SJSA1 (cell line): ENCODE measurements at regions not wholly inside any gene's neighbourhood (a gene's known extent, or its start where the extent isn't known, plus 50 kb on each side); places are given as distances from the start of the nearest gene placed in this dataset.

Source experiments
- DNase-seq, 2 experiments: peaks; one replicate each; pipeline ENCODE4 v3.0.0-alpha.2; 2015 to 2020; ENCODE audit warnings: low spot score in 2 of 2, low read depth in 1 of 2
- H3K27ac ChIP-seq: fragments of 250-450 bp; sonication (Bioruptor Pico); 2 replicates; pipeline ENCODE4 v1.5.1; 2020; ENCODE audit warnings: mild to moderate bottlenecking, moderate library complexity
- H3K27me3 ChIP-seq: fragments of 250-450 bp; sonication (Bioruptor Pico); replicated peaks from 2 replicates; pipeline ENCODE4 v1.5.1; 2020; ENCODE audit warnings: mild to moderate bottlenecking, moderate library complexity
- H3K36me3 ChIP-seq: fragments of 250-450 bp; sonication (Bioruptor Pico); 2 replicates; pipeline ENCODE4 v1.5.1; 2020; ENCODE audit warnings: mild to moderate bottlenecking
- H3K4me1 ChIP-seq: fragments of 250-450 bp; sonication (Bioruptor Pico); replicated peaks from 2 replicates; pipeline ENCODE4 v1.6.1; 2021; ENCODE audit warnings: mild to moderate bottlenecking
- H3K4me3 ChIP-seq: fragments of 250-450 bp; sonication (Bioruptor Pico); 2 replicates; pipeline ENCODE4 v1.5.1; 2020; ENCODE audit warnings: mild to moderate bottlenecking
- H3K9me3 ChIP-seq: fragments of 250-450 bp; sonication (Bioruptor Pico); replicated peaks from 2 replicates; pipeline ENCODE4 v1.5.1; 2020; ENCODE audit warnings: mild to moderate bottlenecking

DNA sequence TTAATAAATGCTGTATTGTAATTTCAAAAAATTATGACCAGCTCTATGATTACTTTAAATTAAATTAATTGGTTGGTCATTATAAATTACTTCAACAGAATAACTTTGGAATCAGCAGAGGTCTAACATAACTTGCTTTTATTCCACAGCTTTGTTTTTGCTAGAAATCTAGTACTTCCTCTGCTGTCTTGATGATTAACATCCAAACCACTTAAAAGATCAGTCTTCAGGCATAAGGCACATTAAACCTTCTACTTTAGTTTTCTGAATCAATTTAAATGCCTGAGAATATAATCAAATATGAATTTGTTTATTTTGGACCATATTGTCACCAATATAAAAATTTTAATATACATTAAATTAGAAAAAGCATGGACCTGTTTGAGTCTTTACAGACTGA is 465.3 kb downstream of the ARL4A start:
- Histone ChIP-seq H3K36me3 (no peaks in the 10 kb centered on the region), H3K4me1 (no peaks in the 10 kb centered on the region), H3K27ac (no peak overlapping the region)

DNA sequence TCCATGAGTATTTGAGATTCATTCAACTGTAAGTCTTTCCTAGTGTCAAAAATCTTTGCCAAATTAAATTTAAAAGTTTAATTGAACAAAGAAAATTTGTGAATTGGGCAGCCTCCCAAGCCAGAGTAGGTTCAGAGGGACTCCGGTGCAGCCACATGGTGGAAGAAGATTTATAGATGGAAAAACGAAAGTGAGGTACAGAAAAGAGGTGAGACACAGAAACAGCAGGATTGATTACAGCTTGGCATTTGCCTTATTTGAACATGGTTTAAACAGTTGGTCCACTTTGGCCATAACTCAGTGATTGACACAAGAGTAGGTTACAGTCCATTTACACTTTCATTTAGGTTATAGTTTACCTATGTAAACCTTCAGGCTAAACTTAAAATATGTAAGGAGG is 465.8 kb downstream of the ARL4A start:
- Histone ChIP-seq H3K27me3 (no peaks in the 10 kb centered on the region), H3K4me3 (no peak overlapping the region), H3K9me3 (no peaks in the 10 kb centered on the region), H3K4me1 (no peaks in the 10 kb centered on the region), H3K36me3 (no peaks in the 10 kb centered on the region), H3K27ac (no peak overlapping the region)
- DNase-seq: no peak

More for the DNA sequence above, 465.3 kb downstream of the ARL4A start:
- no peak for DNase-seq
- Histone ChIP-seq H3K27me3 (no peaks in the 10 kb centered on the region), H3K4me3 (no peak overlapping the region), H3K9me3 (no peaks in the 10 kb centered on the region)

DNA sequence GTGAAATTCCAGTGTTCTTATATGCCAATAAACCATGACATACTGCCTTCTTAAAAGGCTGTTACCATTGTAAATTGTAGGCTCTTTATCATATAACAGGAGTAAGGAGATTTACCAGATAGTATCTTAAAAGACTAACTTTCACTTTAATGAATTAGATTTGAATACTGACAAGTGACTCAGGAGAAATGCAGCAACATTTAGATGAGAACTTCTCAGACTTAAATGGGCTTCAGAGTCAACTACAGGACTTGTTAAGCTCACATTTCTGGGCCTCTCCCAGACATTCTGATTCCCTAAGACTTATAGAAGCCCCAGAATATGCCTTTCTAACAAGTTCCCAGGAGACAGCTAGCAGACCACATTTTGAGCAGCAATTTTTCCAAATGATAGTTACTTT is 466.3 kb downstream of the ARL4A start:
- H3K27ac ChIP-seq: no peak overlapping the region
- DNase-seq: no peak
- H3K4me1 ChIP-seq: no peaks in the 10 kb centered on the region
- H3K27me3 ChIP-seq: no peaks in the 10 kb centered on the region
- H3K4me3 ChIP-seq: no peak overlapping the region
- no peaks in the 10 kb centered on the region for H3K9me3 ChIP-seq
- H3K36me3 ChIP-seq: no peaks in the 10 kb centered on the region

DNA sequence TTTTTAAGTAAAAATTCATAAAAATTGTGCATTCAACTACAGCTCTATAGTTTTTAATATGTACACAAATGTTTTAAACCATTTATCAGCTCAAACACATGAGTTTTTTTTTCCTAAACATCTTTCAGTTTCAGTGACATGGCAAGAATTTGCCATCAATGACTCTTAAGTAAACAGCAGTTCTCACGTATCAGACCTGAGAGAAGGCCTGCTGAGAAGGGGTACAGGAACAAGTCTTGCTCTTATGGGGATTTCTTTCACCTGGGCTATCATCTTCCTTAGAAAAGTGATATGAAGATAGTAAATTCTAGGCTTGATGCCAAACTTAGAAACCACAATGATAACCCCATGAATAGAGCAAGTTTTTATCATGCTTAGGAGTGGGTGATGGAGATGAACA is 467.8 kb downstream of the ARL4A start:
- Histone ChIP-seq H3K36me3 (no peaks in the 10 kb centered on the region), H3K4me3 (no peak overlapping the region), H3K27ac (no peak overlapping the region), H3K4me1 (no peaks in the 10 kb centered on the region), H3K27me3 (no peaks in the 10 kb centered on the region), H3K9me3 (no peaks in the 10 kb centered on the region)
- no peak for DNase-seq

DNA sequence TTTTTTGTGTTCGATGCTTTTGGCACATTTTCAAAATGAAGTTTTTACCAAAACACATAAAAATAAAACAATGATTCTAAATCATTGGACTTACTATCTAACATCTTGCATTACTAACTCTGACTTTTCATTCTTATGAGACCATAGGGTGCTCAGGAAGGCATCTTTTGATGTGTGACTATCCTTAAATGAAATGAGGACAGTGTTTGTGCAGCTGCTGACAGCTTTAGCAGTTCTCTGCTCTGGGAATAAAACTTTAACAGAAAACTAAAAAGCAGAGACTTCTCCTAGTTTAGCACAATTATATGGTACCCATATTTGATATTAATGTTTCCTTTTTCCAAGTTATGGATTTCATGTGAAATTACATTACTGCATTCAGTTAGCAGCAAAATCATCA is 471.6 kb downstream of the ARL4A start:
- DNase-seq: no peak
- Histone ChIP-seq H3K36me3 (no peaks in the 10 kb centered on the region), H3K4me3 (no peak overlapping the region), H3K27ac (no peak overlapping the region), H3K9me3 (no peaks in the 10 kb centered on the region), H3K27me3 (no peaks in the 10 kb centered on the region), H3K4me1 (no peaks in the 10 kb centered on the region)

DNA sequence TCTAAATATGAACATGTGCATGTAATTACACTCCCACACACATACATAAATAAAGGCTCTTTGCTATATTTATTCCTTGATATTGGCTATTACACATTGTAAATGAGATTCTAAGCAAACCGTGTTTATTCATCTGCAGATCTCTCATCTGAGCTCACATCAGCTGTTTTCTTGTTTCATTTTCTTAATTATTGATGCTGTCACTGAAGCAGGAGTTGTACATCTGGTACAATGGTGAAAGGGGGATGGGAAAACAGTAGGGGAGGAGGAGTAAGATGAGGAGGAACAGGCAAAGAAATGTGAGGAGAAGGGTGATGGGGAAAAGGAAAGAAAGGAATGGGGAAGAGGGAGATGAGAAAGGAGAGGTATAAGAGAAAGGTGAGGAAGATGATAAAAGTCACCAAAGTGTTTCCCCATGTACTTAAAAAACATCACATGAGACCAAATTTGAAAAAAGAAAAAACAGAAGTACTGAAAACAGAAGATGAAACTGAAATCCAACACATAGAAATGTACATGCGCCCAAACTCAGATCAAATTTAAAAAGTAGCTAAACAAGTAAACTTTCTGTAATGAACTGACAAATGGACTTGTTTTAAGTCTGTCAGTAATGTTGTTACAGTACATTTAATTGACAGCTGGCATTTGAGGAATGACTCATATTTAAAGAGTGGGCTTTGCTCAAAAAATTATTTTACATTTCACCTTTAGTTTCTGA is 472.2 kb downstream of the ARL4A start:
- Histone ChIP-seq H3K27ac (no peak overlapping the region), H3K9me3 (no peaks in the 10 kb centered on the region), H3K27me3 (no peaks in the 10 kb centered on the region), H3K4me1 (no peaks in the 10 kb centered on the region), H3K36me3 (no peaks in the 10 kb centered on the region), H3K4me3 (no peak overlapping the region)
- no peak for DNase-seq

DNA sequence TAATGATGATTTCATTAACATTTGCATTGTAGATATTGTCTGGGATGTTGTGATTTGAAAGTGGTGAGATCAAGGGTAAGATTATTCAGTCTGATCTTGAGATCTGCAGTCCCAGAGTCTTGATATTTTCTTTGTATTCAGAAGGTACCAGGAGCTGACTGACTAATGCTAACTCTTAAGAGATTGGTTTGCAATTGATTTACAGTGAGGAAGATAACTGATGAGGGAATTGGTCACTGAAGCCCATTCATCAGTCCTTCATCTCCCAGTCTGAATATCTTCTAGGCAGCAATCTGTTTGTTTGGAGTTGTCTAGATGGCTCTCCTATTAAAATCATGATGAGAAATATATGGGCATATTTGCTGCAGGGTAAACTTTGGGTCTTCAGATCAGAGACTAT is 473.7 kb downstream of the ARL4A start:
- Histone ChIP-seq H3K9me3 (no peaks in the 10 kb centered on the region), H3K4me1 (no peaks in the 10 kb centered on the region), H3K27ac (no peak overlapping the region), H3K4me3 (no peak overlapping the region), H3K36me3 (no peaks in the 10 kb centered on the region), H3K27me3 (no peaks in the 10 kb centered on the region)
- DNase-seq: no peak

DNA sequence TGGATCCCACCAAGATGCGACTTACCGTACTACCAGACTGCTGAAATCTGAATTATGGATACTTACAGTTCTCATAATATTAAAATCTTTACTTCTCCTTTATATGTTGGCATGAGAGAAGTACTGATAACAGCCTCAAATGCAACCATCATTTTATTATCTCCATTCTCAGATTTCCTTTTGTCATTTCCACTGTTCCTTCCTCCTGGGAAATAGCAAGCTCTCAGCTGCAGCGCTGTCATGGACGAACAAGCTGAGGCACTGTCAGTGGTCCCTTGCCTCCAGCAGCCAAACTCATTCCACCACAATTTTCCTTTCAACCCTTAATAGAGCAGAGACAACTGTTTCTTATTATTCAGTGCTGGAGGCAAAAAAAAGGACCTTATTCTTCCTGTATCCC is 478.4 kb downstream of the ARL4A start:
- no peak for DNase-seq
- no peaks in the 10 kb centered on the region for H3K4me1 ChIP-seq
- no peaks in the 10 kb centered on the region for H3K27me3 ChIP-seq
- H3K4me3 ChIP-seq: no peak overlapping the region
- no peak overlapping the region for H3K27ac ChIP-seq
- no peaks in the 10 kb centered on the region for H3K36me3 ChIP-seq
- H3K9me3 ChIP-seq: no peaks in the 10 kb centered on the region

DNA sequence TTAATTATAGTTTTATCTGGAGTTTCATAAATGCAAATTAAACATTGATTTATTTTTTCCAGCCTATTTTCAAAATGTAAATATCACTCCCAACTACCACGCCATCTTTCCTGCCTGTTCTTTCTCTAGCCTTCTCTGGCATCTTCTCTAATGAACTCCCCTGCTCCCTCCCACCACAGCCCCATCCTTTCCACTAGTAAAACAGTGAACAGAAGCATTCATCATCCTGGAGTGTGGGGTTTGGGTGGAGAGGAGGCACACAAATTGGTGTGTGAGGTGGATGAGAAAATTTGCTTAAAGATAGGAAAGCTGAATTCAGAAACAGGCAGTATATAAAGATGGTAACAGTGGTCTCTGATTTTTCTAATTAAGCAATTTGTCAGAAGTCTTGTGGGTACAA is 479.4 kb downstream of the ARL4A start:
- H3K4me3 ChIP-seq: no peak overlapping the region
- no peak for DNase-seq
- H3K9me3 ChIP-seq: no peaks in the 10 kb centered on the region

DNA sequence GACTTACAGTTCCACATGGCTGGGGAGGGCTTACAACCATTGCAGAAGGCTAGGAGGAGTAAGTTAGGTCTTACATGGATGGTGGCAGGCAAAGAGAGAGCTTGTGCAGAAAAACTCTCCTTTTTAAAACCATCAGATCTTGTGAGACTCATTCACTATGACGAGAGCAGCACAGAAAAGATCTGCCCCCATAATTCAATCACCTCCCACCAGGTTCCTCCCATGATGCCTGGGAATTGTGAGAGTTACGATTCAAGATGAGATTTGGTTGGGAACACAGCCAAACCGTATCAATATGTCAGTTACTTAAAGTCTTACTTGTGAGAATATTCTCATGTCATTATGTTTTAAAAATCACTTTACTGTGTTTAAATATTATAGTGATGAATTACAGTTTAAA is 481.9 kb downstream of the ARL4A start:
- Histone ChIP-seq H3K27ac (no peak overlapping the region), H3K36me3 (no peaks in the 10 kb centered on the region)
- DNase-seq: no peak

More for the DNA sequence above, 479.4 kb downstream of the ARL4A start:
- Histone ChIP-seq H3K27ac (no peak overlapping the region), H3K4me1 (no peaks in the 10 kb centered on the region), H3K36me3 (no peaks in the 10 kb centered on the region), H3K27me3 (no peaks in the 10 kb centered on the region)

DNA sequence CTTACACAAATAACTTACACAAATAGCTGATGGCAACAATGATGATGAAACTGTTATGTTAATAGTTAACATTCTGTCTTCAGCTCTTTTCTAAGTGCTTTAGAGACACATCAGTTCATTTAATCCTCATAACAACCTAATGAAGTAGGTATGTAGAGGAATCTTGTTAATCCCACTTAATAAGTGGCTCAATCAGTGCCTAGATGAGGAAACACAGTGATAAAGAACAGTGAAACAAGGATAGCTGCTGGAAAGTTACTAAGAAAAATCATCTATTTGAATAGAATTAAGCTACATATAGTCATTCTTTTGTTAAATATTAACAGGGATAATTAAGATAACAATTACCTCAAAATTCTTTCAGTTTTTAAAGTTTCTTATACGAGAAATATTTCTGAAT is 487.6 kb downstream of the ARL4A start:
- no peaks in the 10 kb centered on the region for H3K27me3 ChIP-seq
- no peaks in the 10 kb centered on the region for H3K9me3 ChIP-seq
- no peak overlapping the region for H3K4me3 ChIP-seq

More for the DNA sequence above, 481.9 kb downstream of the ARL4A start:
- H3K27me3 ChIP-seq: no peaks in the 10 kb centered on the region
- H3K9me3 ChIP-seq: no peaks in the 10 kb centered on the region
- no peak overlapping the region for H3K4me3 ChIP-seq
- H3K4me1 ChIP-seq: no peaks in the 10 kb centered on the region

DNA sequence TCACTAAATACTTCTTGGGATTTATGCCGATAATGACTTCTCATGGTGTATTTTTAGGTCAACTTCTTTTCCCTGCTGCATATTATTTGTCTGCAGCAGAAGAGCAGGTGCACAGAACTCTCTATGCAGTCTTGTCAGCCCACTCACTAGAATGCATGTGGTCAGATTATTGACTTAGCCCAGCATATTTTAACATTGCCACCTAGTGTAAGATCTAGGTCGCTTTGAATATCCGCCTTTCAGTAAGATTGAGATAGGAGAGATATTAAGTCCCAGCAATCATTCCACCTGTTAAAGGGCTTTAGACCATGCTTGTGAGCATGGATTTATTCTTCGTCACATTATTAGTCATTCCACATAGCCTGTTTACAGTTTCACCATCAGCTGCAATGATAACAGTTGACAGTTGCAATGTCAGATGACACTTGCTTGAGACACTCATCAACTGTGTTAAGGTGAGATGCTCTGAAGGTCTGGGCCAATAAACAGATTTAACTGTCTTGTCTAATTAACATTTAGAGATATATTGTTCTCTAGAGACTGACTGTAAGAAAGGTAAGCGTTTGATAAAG is 491.7 kb downstream of the ARL4A start:
- no peak for DNase-seq

More for the DNA sequence above, 487.6 kb downstream of the ARL4A start:
- Histone ChIP-seq H3K36me3 (no peaks in the 10 kb centered on the region), H3K4me1 (no peaks in the 10 kb centered on the region), H3K27ac (no peak overlapping the region)
- no peak for DNase-seq

DNA sequence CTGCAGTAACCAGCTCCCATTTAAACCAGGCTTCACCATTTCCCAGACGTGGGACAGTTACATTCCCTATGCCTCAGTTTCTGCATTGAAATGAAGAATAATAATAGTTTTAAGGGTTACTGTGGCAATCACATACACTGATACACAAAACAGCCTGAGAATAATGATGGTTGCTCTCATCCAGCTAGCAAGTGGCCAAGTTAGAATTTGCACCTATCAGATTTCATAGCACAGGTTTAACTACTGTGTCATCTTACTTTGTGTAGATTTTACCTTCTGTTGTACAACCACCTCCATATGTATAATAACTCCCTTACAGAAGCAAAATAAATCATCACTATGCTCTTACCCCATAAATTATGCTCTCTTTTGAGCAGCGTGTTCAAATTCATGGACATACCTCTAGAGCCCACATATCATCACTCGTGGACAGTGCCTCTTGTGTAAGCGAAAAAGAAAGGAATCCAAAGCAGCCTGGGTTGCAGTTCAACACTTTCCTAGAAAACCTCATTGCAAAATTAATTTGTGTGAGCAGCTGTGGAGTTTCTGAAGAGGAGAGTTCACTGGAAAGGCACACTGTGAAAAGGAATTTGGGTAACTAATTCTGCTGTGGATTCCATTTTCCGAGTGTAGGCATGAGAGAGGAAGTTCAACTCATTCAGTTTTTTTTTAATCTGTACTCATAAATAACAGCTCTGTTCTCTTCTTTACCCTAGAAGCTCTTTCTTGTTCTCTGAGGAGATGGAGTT is 492.5 kb downstream of the ARL4A start:
- Histone ChIP-seq H3K9me3 (no peaks in the 10 kb centered on the region), H3K36me3 (no peaks in the 10 kb centered on the region), H3K4me1 (no peaks in the 10 kb centered on the region), H3K27ac (no peak overlapping the region), H3K4me3 (no peak overlapping the region), H3K27me3 (no peaks in the 10 kb centered on the region)
- no peak for DNase-seq

More for the DNA sequence above, 491.7 kb downstream of the ARL4A start:
- H3K4me1 ChIP-seq: no peaks in the 10 kb centered on the region
- no peaks in the 10 kb centered on the region for H3K36me3 ChIP-seq
- H3K27ac ChIP-seq: no peak overlapping the region
- H3K27me3 ChIP-seq: no peaks in the 10 kb centered on the region
- H3K4me3 ChIP-seq: no peak overlapping the region
- no peaks in the 10 kb centered on the region for H3K9me3 ChIP-seq

DNA sequence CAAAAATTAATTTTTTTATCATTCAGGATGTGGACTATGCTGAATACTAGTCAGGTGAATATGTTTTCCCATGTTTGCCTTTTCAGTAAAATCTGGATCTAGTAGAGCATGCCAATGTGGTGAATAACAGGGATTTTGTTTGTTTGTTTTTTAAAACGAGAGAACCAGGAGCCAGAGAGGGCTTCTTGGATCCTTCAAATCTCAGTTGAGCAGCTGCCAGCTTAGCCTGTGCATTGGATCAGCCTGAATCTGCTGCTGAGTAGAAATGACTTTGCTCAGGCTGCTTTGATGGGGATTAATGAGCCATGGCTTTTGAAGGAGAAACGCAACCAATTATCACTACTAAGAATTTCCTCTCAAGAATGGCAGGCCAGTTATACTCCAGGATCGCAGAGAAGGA is 493.8 kb downstream of the ARL4A start:
- peak in 1 of 2 experiments; percentile 0 for DNase-seq
- no peaks in the 10 kb centered on the region for H3K4me1 ChIP-seq
- no peaks in the 10 kb centered on the region for H3K27me3 ChIP-seq
- no peak overlapping the region for H3K4me3 ChIP-seq
- H3K9me3 ChIP-seq: no peaks in the 10 kb centered on the region
- H3K36me3 ChIP-seq: no peaks in the 10 kb centered on the region
- H3K27ac ChIP-seq: no peak overlapping the region
